PC-9 (cell line): ENCODE measurements at regions not wholly inside any gene's neighbourhood (a gene's known extent, or its start where the extent isn't known, plus 50 kb on each side); places are given as distances from the start of the nearest gene placed in this dataset.
"Not testable (repeated sequence)": the region's sequence is repeated elsewhere in the genome, so short reads cannot be mapped to it uniquely, and the experiment has no call there.

Experiments used
- BruUV-seq: library from RNA; stranded (reverse); fragments of 400-500 nt; replicated peaks from 2 replicates; lab custom pipeline; 2021; lab: Mats Ljungman, UMichigan
- CTCF ChIA-PET: fragments of 300-600 bp; sonication (Branson Sonifier 250); formaldehyde crosslinking; loops from one replicate; lab custom pipeline; 2022; ENCODE audit warnings: antibody characterized with exemption; lab: Charles Lee
- POLR2A ChIA-PET: fragments of 300-600 bp; sonication (Branson Sonifier 250); formaldehyde crosslinking; loops from one replicate; lab custom pipeline; 2022; ENCODE audit warnings: antibody characterized with exemption; ENCODE audit not compliant: unreplicated experiment; lab: Charles Lee
- DNase-seq, 2 experiments: peaks; one replicate each; pipeline versions ENCODE4 v3.0.0 to v3.0.0-alpha.2; 2015 to 2022; ENCODE audit warnings: mixed read lengths in 1 of 2
- H2AFZ ChIP-seq: fragments of 200-600 bp; sonication (generic); 2 replicates; pipeline ENCODE4 v1.8.1; 2017; ENCODE audit warnings: antibody characterized with exemption
- H3F3A ChIP-seq: fragments of 200-600 bp; sonication (generic); 2 replicates; pipeline ENCODE4 v1.8.1; 2017; ENCODE audit warnings: antibody characterized with exemption, mild to moderate bottlenecking, low read depth; ENCODE audit not compliant: insufficient read depth
- H3K27ac ChIP-seq: fragments of 200-600 bp; sonication (generic); 2 replicates; pipeline ENCODE4 v1.6.1; 2016; ENCODE audit warnings: mixed run types
- H3K27me3 ChIP-seq: fragments of 200-600 bp; sonication (generic); 2 replicates; pipeline ENCODE4 v1.6.1; 2016; ENCODE audit warnings: low read depth, mixed run types; ENCODE audit not compliant: insufficient read depth
- H3K36me3 ChIP-seq: fragments of 200-600 bp; sonication (generic); 2 replicates; pipeline ENCODE4 v1.6.1; 2016; ENCODE audit warnings: low read depth, mixed run types
- H3K4me1 ChIP-seq: fragments of 200-600 bp; sonication (generic); replicated peaks from 2 replicates; pipeline ENCODE4 v1.6.1; 2016; ENCODE audit warnings: mixed run types; ENCODE audit not compliant: insufficient read depth
- H3K4me2 ChIP-seq: fragments of 200-600 bp; sonication (generic); 2 replicates; pipeline ENCODE4 v1.6.1; 2017; ENCODE audit warnings: mixed run types
- H3K4me3 ChIP-seq: fragments of 200-600 bp; sonication (generic); 2 replicates; pipeline ENCODE4 v1.6.1; 2016; ENCODE audit warnings: mixed run types
- H3K79me2 ChIP-seq: fragments of 200-600 bp; sonication (generic); 2 replicates; pipeline ENCODE4 v1.6.1; 2017; ENCODE audit warnings: low read depth, mixed run types
- H3K9me2 ChIP-seq: fragments of 200-600 bp; sonication (generic); 2 replicates; pipeline ENCODE4 v1.8.1; 2017; ENCODE audit warnings: mild to moderate bottlenecking; ENCODE audit not compliant: insufficient read depth
- H3K9me3 ChIP-seq: fragments of 200-600 bp; sonication (generic); 2 replicates; pipeline ENCODE4 v1.8.1; 2016; ENCODE audit warnings: low read depth; ENCODE audit not compliant: insufficient read depth
- H4K20me1 ChIP-seq: fragments of 200-600 bp; sonication (generic); 2 replicates; pipeline ENCODE4 v1.8.1; 2017; ENCODE audit not compliant: insufficient read depth
- EZH2 ChIP-seq: fragments of 200-600 bp; sonication (generic); IDR thresholded peaks from 2 replicates; pipeline ENCODE4 v1.8.0; 2017; ENCODE audit warnings: antibody characterized with exemption, low read depth
- intact Hi-C: fragments of 100-400 bp; cut with micrococcal nuclease; formaldehyde crosslinking; loops from one replicate; pipeline ENCODE4 v1.10.0; 2022; ENCODE audit not compliant: unreplicated experiment
- TF ChIP-seq, protein P1 (sequence below): fragments of 200-600 bp; sonication (generic); conservative IDR thresholded peaks from 2 replicates; pipeline ENCODE4 v1.6.1; 2017; ENCODE audit warnings: mixed run types, antibody characterized with exemption, mild to moderate bottlenecking, moderate library complexity

DNA sequence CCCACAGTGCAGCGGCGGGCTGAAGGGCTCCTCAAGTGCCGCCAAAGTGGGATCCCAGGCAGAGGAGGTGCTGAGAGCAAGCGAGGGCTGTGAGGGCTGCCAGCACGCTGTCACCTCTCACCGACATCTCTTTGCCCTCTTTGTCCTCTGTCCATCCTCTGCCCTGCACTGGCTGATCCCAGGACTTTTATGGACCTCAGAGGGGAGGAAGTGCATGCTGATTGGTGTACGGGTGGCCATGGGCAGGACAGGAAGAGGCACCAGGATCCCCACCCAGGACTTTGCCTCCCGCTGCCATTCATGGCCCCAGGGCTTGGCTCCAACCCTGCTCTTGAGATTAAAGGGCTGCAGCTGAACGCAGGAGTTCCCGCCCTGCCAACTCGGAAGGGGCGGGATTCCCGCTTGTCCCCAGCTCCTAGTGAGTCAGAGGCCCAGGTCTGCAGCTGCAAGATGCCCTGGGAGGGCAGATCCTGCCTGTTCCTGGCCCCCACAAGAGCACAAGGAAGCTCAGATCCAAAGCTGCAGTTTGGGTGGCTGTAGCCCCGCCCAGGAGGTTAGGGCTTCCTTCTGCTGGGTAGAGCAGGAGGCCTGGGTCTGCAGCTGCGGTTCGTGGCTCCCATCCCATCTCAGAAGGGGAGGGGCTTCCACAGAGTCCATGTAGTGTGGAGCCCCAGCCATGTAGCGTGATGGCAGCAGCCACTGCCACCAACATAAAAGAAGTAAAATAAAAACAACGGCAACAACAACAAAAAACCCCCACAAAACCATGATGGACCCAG lies 1716.7 kb downstream of the SLITRK1 start:
- Histone ChIP-seq H4K20me1 (no peaks in the 10 kb centered on the region), H3K27me3 (no peaks in the 10 kb centered on the region), H3K36me3 (no peaks in the 10 kb centered on the region), H3F3A (no peaks in the 10 kb centered on the region), H2AFZ (no peak overlapping the region), H3K4me1 (no peaks in the 10 kb centered on the region), H3K9me3 (no peaks in the 10 kb centered on the region), H3K4me2 (no peak overlapping the region), H3K4me3 (no peak overlapping the region), H3K9me2 (no peaks in the 10 kb centered on the region), H3K79me2 (no peaks in the 10 kb centered on the region), H3K27ac (no peak overlapping the region)
- no TSS peak for BruUV-seq
- intact Hi-C loops, result no loop called here
- POLR2A ChIA-PET, result no interaction called here
- DNase-seq, result peak in 1 of 2 experiments; percentile 44
- TF ChIP-seq, protein P1, sequence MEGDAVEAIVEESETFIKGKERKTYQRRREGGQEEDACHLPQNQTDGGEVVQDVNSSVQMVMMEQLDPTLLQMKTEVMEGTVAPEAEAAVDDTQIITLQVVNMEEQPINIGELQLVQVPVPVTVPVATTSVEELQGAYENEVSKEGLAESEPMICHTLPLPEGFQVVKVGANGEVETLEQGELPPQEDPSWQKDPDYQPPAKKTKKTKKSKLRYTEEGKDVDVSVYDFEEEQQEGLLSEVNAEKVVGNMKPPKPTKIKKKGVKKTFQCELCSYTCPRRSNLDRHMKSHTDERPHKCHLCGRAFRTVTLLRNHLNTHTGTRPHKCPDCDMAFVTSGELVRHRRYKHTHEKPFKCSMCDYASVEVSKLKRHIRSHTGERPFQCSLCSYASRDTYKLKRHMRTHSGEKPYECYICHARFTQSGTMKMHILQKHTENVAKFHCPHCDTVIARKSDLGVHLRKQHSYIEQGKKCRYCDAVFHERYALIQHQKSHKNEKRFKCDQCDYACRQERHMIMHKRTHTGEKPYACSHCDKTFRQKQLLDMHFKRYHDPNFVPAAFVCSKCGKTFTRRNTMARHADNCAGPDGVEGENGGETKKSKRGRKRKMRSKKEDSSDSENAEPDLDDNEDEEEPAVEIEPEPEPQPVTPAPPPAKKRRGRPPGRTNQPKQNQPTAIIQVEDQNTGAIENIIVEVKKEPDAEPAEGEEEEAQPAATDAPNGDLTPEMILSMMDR, result no peak
- TF ChIP-seq EZH2, result no peak
- CTCF ChIA-PET, result no interaction called here

DNA sequence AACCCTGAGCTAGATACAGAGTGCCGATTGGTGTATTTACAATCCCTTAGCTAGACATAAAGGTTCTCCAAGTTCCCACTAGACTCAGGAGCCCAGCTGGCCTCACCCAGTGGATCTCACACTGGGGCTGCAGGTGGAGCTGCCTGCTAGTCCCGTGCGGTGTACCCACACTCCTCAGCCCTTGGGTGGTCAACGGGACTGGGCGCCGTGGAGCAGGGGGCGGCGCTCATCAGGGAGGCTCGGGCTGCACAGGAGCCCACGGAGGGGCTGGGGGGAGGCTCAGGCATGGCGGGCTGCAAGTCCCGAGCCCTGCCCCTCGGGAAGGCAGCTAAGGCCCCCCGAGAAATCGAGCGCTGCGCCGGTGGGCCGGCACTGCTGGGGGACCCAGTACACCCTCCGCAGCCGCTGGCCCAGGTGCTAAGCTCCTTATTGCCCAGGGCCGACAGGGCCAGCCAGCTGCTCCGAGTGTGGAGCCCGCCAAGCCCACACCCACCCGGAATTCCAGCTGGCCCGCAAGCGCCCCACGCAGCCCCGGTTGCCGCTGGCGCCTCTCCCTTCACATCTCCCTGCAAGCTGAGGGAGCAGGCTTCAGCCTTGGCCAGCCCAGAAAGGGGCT lies 1717.4 kb downstream of the SLITRK1 start:
- H3K36me3 ChIP-seq, H3K79me2 ChIP-seq, H3K4me1 ChIP-seq, H3F3A ChIP-seq, H4K20me1 ChIP-seq, H3K27me3 ChIP-seq, H3K4me2 ChIP-seq, DNase-seq, H2AFZ ChIP-seq, CTCF ChIA-PET, H3K9me2 ChIP-seq, H3K4me3 ChIP-seq, BruUV-seq, intact Hi-C loops, POLR2A ChIA-PET, H3K9me3 ChIP-seq, H3K27ac ChIP-seq: not testable (repeated sequence)

DNA sequence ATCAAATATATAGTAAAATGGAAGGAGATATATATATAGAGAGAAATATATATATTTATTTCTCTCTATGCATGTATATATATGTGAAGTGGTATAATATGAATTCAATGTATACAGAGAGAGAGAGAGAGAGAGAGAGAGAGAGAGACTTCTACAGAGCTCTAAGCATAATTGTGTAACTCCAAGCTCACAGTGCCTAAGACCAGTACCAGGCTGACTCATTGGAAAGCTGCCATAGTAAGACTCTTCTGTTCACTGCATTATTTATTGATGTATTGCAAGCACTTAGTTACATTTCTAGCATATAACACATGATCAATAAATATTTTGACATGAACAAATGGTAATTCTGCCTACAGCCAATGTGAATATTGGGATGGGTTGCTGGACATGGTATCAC lies 1734.7 kb downstream of the SLITRK1 start:
- Histone ChIP-seq H3K79me2 (no peaks in the 10 kb centered on the region), H3K4me1 (no peaks in the 10 kb centered on the region), H3K4me3 (no peak overlapping the region), H3K4me2 (no peak overlapping the region), H3F3A (no peaks in the 10 kb centered on the region), H3K9me2 (no peaks in the 10 kb centered on the region), H4K20me1 (no peaks in the 10 kb centered on the region), H2AFZ (no peak overlapping the region), H3K9me3 (no peaks in the 10 kb centered on the region), H3K36me3 (no peaks in the 10 kb centered on the region), H3K27me3 (no peaks in the 10 kb centered on the region), H3K27ac (no peak overlapping the region)
- TF ChIP-seq, protein P1, result no peak
- TF ChIP-seq EZH2, result no peak
- ChIA-PET CTCF (no interaction called here), POLR2A (no interaction called here)
- intact Hi-C loops, result no loop called here
- no TSS peak for BruUV-seq
- no peak for DNase-seq
